Osteoblast (primary cell): ENCODE measurements at regions not wholly inside any gene's neighbourhood (a gene's known extent, or its start where the extent isn't known, plus 50 kb on each side); places are given as distances from the start of the nearest gene placed in this dataset.

Source experiments
- DNase-seq: peaks from one replicate; pipeline ENCODE4 v3.0.0; 2011; ENCODE audit warnings: low spot score, mixed read lengths; ENCODE audit not compliant: insufficient read length; ENCODE audit errors: missing footprints
- H2AFZ ChIP-seq: 2 replicates; pipeline ENCODE4 v1.6.0; 2011; ENCODE audit warnings: mild to moderate bottlenecking, low read length
- H3K27ac ChIP-seq: 2 replicates; pipeline ENCODE4 v1.5.1; 2011; ENCODE audit warnings: mild to moderate bottlenecking, low read depth, low read length, moderate library complexity
- H3K27me3 ChIP-seq: 2 replicates; pipeline ENCODE4 v1.6.0; 2012; ENCODE audit warnings: mild to moderate bottlenecking, control low read depth, inconsistent platforms, low read length, moderate library complexity; ENCODE audit not compliant: insufficient read depth
- H3K36me3 ChIP-seq: 2 replicates; pipeline ENCODE4 v1.5.1; 2011; ENCODE audit warnings: mild to moderate bottlenecking, low read length, control low read depth, moderate library complexity; ENCODE audit not compliant: insufficient read depth
- H3K4me1 ChIP-seq: 2 replicates; pipeline ENCODE4 v1.5.1; 2011; ENCODE audit warnings: mild to moderate bottlenecking, low read length, control low read depth, moderate library complexity; ENCODE audit not compliant: insufficient read depth
- H3K4me2 ChIP-seq: 2 replicates; pipeline ENCODE4 v1.6.0; 2011; ENCODE audit warnings: mild to moderate bottlenecking, low read length; ENCODE audit not compliant: insufficient read depth
- H3K4me3 ChIP-seq: fragments of 200-600 bp; sonication (generic); 3 replicates; pipeline ENCODE4 v1.5.1; 2012; ENCODE audit warnings: mild to moderate bottlenecking, low read length, inconsistent platforms; ENCODE audit not compliant: insufficient read depth
- H3K79me2 ChIP-seq: 2 replicates; pipeline ENCODE4 v1.6.0; 2012; ENCODE audit warnings: mild to moderate bottlenecking, low read length, control low read depth, inconsistent platforms; ENCODE audit not compliant: insufficient read depth
- H3K9me3 ChIP-seq: 2 replicates; pipeline ENCODE4 v1.5.1; 2011; ENCODE audit warnings: low read depth, low read length, control low read depth
- H4K20me1 ChIP-seq: 2 replicates; pipeline ENCODE4 v1.6.0; 2012; ENCODE audit warnings: mild to moderate bottlenecking, low read length, control low read depth; ENCODE audit not compliant: insufficient read depth
- TF ChIP-seq, protein P1 (sequence below): IDR thresholded peaks from 2 replicates; pipeline ENCODE4 v1.5.1; 2011; ENCODE audit warnings: mild to moderate bottlenecking, low read depth, low read length, moderate library complexity; ENCODE audit errors: extremely low read depth

DNA sequence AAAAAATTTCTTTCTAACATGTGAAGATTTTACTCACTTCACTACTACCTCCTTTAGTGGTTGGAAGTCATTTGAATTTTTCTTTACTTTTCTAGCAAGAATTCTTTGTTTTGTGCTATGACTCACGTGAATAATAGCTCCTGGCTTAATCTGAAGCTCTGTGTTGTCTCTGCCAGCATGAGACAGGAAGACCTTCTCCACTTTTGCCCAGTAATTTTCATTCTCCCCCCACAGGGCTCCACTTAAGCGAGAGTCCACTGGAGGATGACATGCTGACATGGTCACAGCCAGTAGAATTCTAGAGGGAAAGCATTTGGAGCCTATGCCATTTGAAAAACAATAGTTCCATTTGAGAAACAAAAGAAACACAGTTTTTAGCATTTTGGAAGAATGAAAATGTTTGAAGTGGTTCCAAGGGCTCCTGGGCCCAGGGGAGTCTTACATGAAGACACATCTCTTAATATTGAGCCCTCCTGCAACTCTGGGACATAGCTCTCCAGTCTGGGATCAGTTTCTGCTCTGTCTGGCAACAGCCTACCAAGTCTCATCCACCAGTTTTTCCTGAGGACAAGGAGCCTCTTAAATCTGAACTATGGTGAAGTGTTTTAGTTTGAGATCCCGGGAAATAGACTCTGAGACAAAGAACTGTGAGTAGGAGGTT, 231.4 kb downstream of the PAX1 start:
- Histone ChIP-seq H3K36me3 (no peaks in the 10 kb centered on the region), H3K4me3 (no peak overlapping the region), H2AFZ (no peak overlapping the region), H3K4me1 (no peaks in the 10 kb centered on the region), H3K4me2 (no peak overlapping the region), H3K27ac (no peak overlapping the region), H3K27me3 (no peaks in the 10 kb centered on the region), H3K9me3 (no peaks in the 10 kb centered on the region), H4K20me1 (no peaks in the 10 kb centered on the region), H3K79me2 (no peaks in the 10 kb centered on the region)
- no peak for DNase-seq
- TF ChIP-seq, protein P1, sequence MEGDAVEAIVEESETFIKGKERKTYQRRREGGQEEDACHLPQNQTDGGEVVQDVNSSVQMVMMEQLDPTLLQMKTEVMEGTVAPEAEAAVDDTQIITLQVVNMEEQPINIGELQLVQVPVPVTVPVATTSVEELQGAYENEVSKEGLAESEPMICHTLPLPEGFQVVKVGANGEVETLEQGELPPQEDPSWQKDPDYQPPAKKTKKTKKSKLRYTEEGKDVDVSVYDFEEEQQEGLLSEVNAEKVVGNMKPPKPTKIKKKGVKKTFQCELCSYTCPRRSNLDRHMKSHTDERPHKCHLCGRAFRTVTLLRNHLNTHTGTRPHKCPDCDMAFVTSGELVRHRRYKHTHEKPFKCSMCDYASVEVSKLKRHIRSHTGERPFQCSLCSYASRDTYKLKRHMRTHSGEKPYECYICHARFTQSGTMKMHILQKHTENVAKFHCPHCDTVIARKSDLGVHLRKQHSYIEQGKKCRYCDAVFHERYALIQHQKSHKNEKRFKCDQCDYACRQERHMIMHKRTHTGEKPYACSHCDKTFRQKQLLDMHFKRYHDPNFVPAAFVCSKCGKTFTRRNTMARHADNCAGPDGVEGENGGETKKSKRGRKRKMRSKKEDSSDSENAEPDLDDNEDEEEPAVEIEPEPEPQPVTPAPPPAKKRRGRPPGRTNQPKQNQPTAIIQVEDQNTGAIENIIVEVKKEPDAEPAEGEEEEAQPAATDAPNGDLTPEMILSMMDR = no peak

DNA sequence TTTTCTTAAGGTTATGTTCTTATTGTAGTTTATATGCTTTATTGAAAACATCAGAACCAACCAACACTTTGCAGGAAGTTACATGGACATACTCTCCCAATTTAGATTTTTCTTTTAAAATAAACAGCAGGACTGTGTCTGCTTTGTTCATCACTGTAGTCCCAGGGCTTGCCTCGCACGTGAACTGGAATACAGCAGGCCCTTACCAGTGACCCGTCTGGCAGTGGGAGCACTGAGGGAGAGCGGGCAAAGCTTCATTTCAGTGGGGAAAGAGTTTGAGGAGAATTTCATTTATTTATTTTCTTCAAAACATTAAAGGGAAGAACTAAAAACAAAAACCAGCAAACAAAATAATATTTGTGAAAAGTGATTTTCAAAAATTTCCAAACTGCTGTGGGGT, 230.8 kb downstream of the PAX1 start:
- Histone ChIP-seq H3K9me3 (no peaks in the 10 kb centered on the region), H3K4me3 (no peak overlapping the region), H3K79me2 (no peaks in the 10 kb centered on the region), H3K4me1 (no peaks in the 10 kb centered on the region), H2AFZ (no peak overlapping the region), H3K27me3 (no peaks in the 10 kb centered on the region), H4K20me1 (no peaks in the 10 kb centered on the region), H3K4me2 (no peak overlapping the region), H3K27ac (no peak overlapping the region), H3K36me3 (no peaks in the 10 kb centered on the region)
- no peak for DNase-seq
- TF ChIP-seq, protein P1 = no peak

DNA sequence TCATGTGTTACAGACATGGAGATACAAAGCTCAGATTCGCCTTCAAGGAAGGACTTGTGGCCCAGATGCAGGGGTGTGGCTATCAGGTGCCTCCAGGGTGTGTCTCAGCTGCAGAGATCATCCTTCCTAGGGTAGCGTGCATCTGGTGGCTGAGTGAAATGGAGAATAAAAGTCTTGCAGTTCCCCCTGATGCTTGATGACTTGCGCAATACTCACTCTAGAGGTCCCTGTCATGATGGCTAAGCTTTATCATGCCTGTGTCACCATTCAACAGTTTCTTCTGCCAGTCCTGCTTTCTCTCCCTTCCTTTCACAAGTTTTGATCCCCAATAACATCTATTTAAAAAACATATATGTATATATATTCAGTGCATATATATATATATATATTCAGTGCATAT, 228.1 kb downstream of the PAX1 start:
- Histone ChIP-seq H3K9me3 (no peaks in the 10 kb centered on the region), H4K20me1 (no peaks in the 10 kb centered on the region), H3K4me1 (no peaks in the 10 kb centered on the region), H3K36me3 (no peaks in the 10 kb centered on the region), H2AFZ (no peak overlapping the region), H3K4me3 (no peak overlapping the region), H3K79me2 (no peaks in the 10 kb centered on the region), H3K4me2 (no peak overlapping the region), H3K27me3 (no peaks in the 10 kb centered on the region), H3K27ac (no peak overlapping the region)
- TF ChIP-seq, protein P1 = no peak
- no peak for DNase-seq

DNA sequence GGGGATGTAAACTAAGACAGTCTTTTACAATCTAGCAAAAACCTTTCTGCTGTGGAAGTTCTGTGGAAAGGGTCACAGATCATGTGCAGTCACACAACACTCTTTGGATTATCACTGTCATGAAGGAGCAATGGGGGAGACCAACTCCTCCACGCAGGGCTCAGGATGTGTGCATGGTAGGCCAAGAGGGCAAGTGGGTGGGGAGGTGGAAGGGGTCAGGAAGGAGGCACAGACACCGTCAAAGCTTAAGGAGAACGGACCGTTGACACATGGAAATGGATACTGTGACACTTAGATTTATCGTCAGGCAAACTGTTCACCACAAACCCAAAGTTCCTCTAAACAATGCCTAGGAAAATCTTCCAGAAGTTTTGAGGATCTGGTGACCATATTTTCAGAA, 215.8 kb downstream of the PAX1 start:
- no peak for DNase-seq
- H3K36me3 ChIP-seq = no peaks in the 10 kb centered on the region

More for the DNA sequence above, 215.8 kb downstream of the PAX1 start:
- Histone ChIP-seq H2AFZ (no peak overlapping the region), H4K20me1 (no peaks in the 10 kb centered on the region), H3K4me2 (no peak overlapping the region), H3K27me3 (no peaks in the 10 kb centered on the region), H3K79me2 (no peaks in the 10 kb centered on the region), H3K9me3 (no peaks in the 10 kb centered on the region), H3K4me3 (no peak overlapping the region), H3K27ac (no peak overlapping the region), H3K4me1 (no peaks in the 10 kb centered on the region)
- TF ChIP-seq, protein P1 = no peak
